Adrenal gland (tissue), 9 donors: ENCODE measurements at regions not wholly inside any gene's neighbourhood (a gene's known extent, or its start where the extent isn't known, plus 50 kb on each side); places are given as distances from the start of the nearest gene placed in this dataset.

ENCODE experiments used
- DNase-seq, 7 donors: peaks; one replicate each; pipeline ENCODE4 v3.0.0-alpha.2; 2019 to 2020
- H3K27ac ChIP-seq, 5 donors: fragments of 200-600 bp; sonication (generic) in 4 of 5; 1 replicate in 3 of 5; 2 replicates in 2 of 5; pipeline versions ENCODE4 v1.5.1 to v1.8.0; 2016 to 2020; ENCODE audit warnings: mild to moderate bottlenecking in 1 of 5
- H3K27me3 ChIP-seq: fragments of 200-600 bp; 2 replicates; pipeline ENCODE4 v1.8.0; 2021
- H3K36me3 ChIP-seq, 2 donors: fragments of 200-600 bp; replicated peaks in 1 of 2; 1 replicate in 1 of 2; 2 replicates in 1 of 2; pipeline versions ENCODE4 v1.5.1 to v1.8.0; 2018 to 2022
- H3K4me1 ChIP-seq, 2 donors: fragments of 200-600 bp; replicated peaks in 1 of 2; 1 replicate in 1 of 2; 2 replicates in 1 of 2; pipeline versions ENCODE4 v1.5.1 to v1.8.0; 2018 to 2021
- H3K4me3 ChIP-seq, 4 donors: fragments of 200-600 bp; sonication (generic) in 3 of 4; one replicate each; pipeline ENCODE4 v1.5.1; 2016 to 2018
- H3K9me3 ChIP-seq, 3 donors: fragments of 200-600 bp; sonication (generic) in 1 of 3; replicated peaks in 1 of 3; 1 replicate in 2 of 3; 2 replicates in 1 of 3; pipeline versions ENCODE4 v1.5.1 to v1.8.0; 2016 to 2021
- POLR2A ChIP-seq, 2 donors: fragments of 450-650 bp; IDR thresholded peaks; one replicate each; pipeline ENCODE4 v1.6.1; 2017; ENCODE audit warnings: antibody characterized with exemption in 2 of 2, mild to moderate bottlenecking in 2 of 2, moderate library complexity in 1 of 2
- WGBS, 4 donors: extraction: QIAGEN DNeasy Blood & Tissue Kit in 2 of 4; methylation state at CpG; one replicate each; pipeline versions ENCODE4 v1.1.5 to v1.1.7; 2013 to 2017; 5-methylcytosine and 5-hydroxymethylcytosine counted together
- intact Hi-C, 2 donors: fragments of 100-400 bp; cut with DNase I; formaldehyde crosslinking; loops; one replicate each; pipeline versions ENCODE4 v1.14.1 to v1.15.0; 2022 to 2023
- TF ChIP-seq, protein P1 (sequence below), 6 experiments: fragments of 450-650 bp in 4 of 6; fragments of 200-600 bp in 2 of 6; sonication (generic) in 1 of 6; IDR thresholded peaks; 1 replicate in 5 of 6; 2 replicates in 1 of 6; pipeline versions ENCODE4 v1.5.1 to v1.8.0; 2016 to 2021; ENCODE audit warnings: antibody characterized with exemption in 6 of 6, mild to moderate bottlenecking in 2 of 6, moderate library complexity in 1 of 6
- donor health status: healthy with polysubstance abuse.
- donor health status: Bipolar disorder and iron deficiency.
- donor health status: DM: yes; HTN: yes; CAD: no.
- donor health status: DM: no; HTN: no; CAD: no.
- donor health status: DM: no; HTN: no; CAD: no.

DNA sequence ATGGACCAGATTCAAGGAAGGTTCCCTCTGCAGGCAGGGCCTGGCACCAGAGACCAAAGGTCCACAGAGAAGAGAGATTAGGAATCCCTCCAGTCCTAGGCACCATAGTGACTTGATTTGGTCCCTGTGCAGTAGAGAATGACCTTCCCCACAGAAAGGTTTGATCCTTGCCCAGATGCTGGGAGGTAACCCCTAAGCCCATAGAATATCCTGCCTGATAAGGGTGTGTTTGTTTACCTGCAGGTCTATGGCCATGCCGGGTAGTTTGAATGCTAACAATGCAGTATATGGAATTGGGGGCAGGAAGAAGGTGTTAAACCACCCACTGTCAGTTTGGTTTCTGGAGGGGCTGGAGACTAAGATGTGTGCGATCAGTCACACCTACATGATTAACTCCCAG is 57.1 kb upstream of the NFASC start:
- no peak for TF ChIP-seq POLR2A (IDR thresholded peaks at IDR 0.05)
- TF ChIP-seq, protein P1, sequence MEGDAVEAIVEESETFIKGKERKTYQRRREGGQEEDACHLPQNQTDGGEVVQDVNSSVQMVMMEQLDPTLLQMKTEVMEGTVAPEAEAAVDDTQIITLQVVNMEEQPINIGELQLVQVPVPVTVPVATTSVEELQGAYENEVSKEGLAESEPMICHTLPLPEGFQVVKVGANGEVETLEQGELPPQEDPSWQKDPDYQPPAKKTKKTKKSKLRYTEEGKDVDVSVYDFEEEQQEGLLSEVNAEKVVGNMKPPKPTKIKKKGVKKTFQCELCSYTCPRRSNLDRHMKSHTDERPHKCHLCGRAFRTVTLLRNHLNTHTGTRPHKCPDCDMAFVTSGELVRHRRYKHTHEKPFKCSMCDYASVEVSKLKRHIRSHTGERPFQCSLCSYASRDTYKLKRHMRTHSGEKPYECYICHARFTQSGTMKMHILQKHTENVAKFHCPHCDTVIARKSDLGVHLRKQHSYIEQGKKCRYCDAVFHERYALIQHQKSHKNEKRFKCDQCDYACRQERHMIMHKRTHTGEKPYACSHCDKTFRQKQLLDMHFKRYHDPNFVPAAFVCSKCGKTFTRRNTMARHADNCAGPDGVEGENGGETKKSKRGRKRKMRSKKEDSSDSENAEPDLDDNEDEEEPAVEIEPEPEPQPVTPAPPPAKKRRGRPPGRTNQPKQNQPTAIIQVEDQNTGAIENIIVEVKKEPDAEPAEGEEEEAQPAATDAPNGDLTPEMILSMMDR (IDR thresholded peaks at IDR 0.05), result no peak
- Histone ChIP-seq H3K27ac (no peak overlapping the region), H3K27me3 (no peaks in the 10 kb centered on the region), H3K4me3 (no peak overlapping the region), H3K36me3 (no peaks in the 10 kb centered on the region), H3K9me3 (no peaks in the 10 kb centered on the region), H3K4me1 (peaks cover 0 to 5% of the 10 kb centered on the region in 2 donors)
- 85 to 100% (median 88%) methylated on average over 2 of the region's 2 CpGs for WGBS, 4 donors
- intact Hi-C loops, result loop anchor here in 1 of 2 donors (5.0 kb wide), 1 partner anchor 124 kb away; no protein-coding TSS in a partner anchor
- no peak for DNase-seq

- WGBS, 4 donors, result 72 to 78% (median 77%) methylated on average over 7 of the region's 7 CpGs
- H3K4me3 ChIP-seq, result no peak overlapping the region
- H3K27ac ChIP-seq, result no peak overlapping the region
- intact Hi-C loops, result loop anchor here in 1 of 2 donors (5.0 kb wide), 1 partner anchor 123 kb away; no protein-coding TSS in a partner anchor
- no peaks in the 10 kb centered on the region for H3K27me3 ChIP-seq
- peaks cover 0 to 12% of the 10 kb centered on the region in 2 donors for H3K4me1 ChIP-seq
- H3K36me3 ChIP-seq, result no peaks in the 10 kb centered on the region
- TF ChIP-seq POLR2A (IDR thresholded peaks at IDR 0.05), result no peak
- TF ChIP-seq, protein P1 (IDR thresholded peaks at IDR 0.05), result no peak
- no peaks in the 10 kb centered on the region for H3K9me3 ChIP-seq
- no peak for DNase-seq
These were observed 56.3 kb upstream of the NFASC start for GRCh38 chr1:204814166-204814884.

DNA sequence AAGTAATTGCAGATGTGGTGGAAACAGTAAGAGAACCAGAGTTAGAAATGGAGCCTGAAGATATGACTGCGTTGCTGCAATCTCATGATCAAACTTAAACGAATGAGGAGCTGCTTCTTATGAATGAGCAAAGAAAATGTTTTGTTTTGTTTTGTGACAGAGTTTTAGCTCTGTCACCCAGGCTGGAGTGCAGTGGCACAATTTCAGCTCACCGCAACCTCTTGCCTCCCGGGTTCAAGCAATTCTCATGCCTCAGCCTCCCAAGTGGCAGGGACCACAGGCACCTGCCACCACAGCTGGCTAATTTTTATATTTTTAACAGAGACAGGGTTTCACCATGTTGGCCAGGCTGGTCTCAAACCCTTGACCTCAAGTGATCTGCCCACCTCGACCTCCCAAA is 53.3 kb upstream of the NFASC start:
- WGBS, 4 donors, result 90 to 91% (median 91%) methylated on average over 5 of the region's 5 CpGs
- Histone ChIP-seq H3K4me3 (no peak overlapping the region), H3K4me1 (peaks cover 0 to 31% of the 10 kb centered on the region in 2 donors), H3K9me3 (no peaks in the 10 kb centered on the region), H3K27ac (no peak overlapping the region), H3K27me3 (no peaks in the 10 kb centered on the region), H3K36me3 (no peaks in the 10 kb centered on the region)
- TF ChIP-seq, protein P1 (IDR thresholded peaks at IDR 0.05), result no peak
- no peak for TF ChIP-seq POLR2A (IDR thresholded peaks at IDR 0.05)
- intact Hi-C loops, result no loop called here
- DNase-seq, result no peak

- WGBS, 4 donors, result 18 to 37% (median 31%) methylated on average over 3 of the region's 3 CpGs
- H3K4me3 ChIP-seq, result no peak overlapping the region
- no peaks in the 10 kb centered on the region for H3K9me3 ChIP-seq
- intact Hi-C loops, result no loop called here
- TF ChIP-seq, protein P1 (IDR thresholded peaks at IDR 0.05), result no peak
- TF ChIP-seq POLR2A (IDR thresholded peaks at IDR 0.05), result no peak
- H3K4me1 ChIP-seq, result peaks cover 0 to 26% of the 10 kb centered on the region in 2 donors
- no peaks in the 10 kb centered on the region for H3K27me3 ChIP-seq
- H3K27ac ChIP-seq, result peak overlapping the region in 2 of 5 donors; percentile 63 to 70
- peak in 6 of 7 donors; percentile 30 to 72 (median 46) for DNase-seq
- no peaks in the 10 kb centered on the region for H3K36me3 ChIP-seq
These were observed 51.7 kb upstream of the NFASC start for GRCh38 chr1:204818998-204819397.
